Fibroblast of pulmonary artery (primary cell): ENCODE measurements at regions not wholly inside any gene's neighbourhood (a gene's known extent, or its start where the extent isn't known, plus 50 kb on each side); places are given as distances from the start of the nearest gene placed in this dataset.
"Not testable (repeated sequence)": the region's sequence is repeated elsewhere in the genome, so short reads cannot be mapped to it uniquely, and the experiment has no call there.

Source experiments
- DNase-seq: peaks from one replicate; pipeline ENCODE4 v3.0.0-alpha.2; 2010; ENCODE audit warnings: low read depth
- H3K4me3 ChIP-seq: replicated peaks from 2 replicates; pipeline ENCODE4 v1.5.1; 2011; ENCODE audit warnings: low read depth, mild to moderate bottlenecking, control low read depth, low read length, moderate library complexity
- CTCF ChIP-seq: IDR thresholded peaks from 2 replicates; pipeline ENCODE4 v1.5.1; 2011; ENCODE audit warnings: mild to moderate bottlenecking, control low read depth, low read length, inconsistent platforms; ENCODE audit errors: missing control alignments

- TF ChIP-seq CTCF: no peak
- DNase-seq: no peak
- H3K4me3 ChIP-seq: no peak overlapping the region
Observed at GRCh38 chr10:37490266-37490665, 364.9 kb downstream of the ANKRD30A start.

GRCh38 chr10:37489658-37490003, 364.2 kb downstream of the ANKRD30A start:
- no peak for DNase-seq
- no peak for TF ChIP-seq CTCF
- no peak overlapping the region for H3K4me3 ChIP-seq

- H3K4me3 ChIP-seq: no peak overlapping the region
- DNase-seq: no peak
- TF ChIP-seq CTCF: no peak
Observed at GRCh38 chr10:37488792-37489657, 363.6 kb downstream of the ANKRD30A start.

- H3K4me3 ChIP-seq, DNase-seq: not testable (repeated sequence)
Observed at GRCh38 chr10:37480596-37480995, 355.2 kb downstream of the ANKRD30A start.

GRCh38 chr10:37479469-37479868, 354.1 kb downstream of the ANKRD30A start:
- no peak overlapping the region for H3K4me3 ChIP-seq
- no peak for TF ChIP-seq CTCF
- no peak for DNase-seq

- no peak overlapping the region for H3K4me3 ChIP-seq
- DNase-seq: no peak
- no peak for TF ChIP-seq CTCF
Observed at GRCh38 chr10:37478381-37478780, 353.0 kb downstream of the ANKRD30A start.

- DNase-seq: no peak
- no peak overlapping the region for H3K4me3 ChIP-seq
- TF ChIP-seq CTCF: no peak
Observed at GRCh38 chr10:37476285-37476684, 350.9 kb downstream of the ANKRD30A start.
